Medulla oblongata (tissue), 1 donor: ENCODE measurements at regions not wholly inside any gene's neighbourhood (a gene's known extent, or its start where the extent isn't known, plus 50 kb on each side); places are given as distances from the start of the nearest gene placed in this dataset.
"Not testable (repeated sequence)": the region's sequence is repeated elsewhere in the genome, so short reads cannot be mapped to it uniquely, and the experiment has no call there.

Experiments
- DNase-seq: peaks from one replicate; pipeline ENCODE4 v3.0.0-alpha.2; 2015; ENCODE audit errors: extremely low spot score

DNA sequence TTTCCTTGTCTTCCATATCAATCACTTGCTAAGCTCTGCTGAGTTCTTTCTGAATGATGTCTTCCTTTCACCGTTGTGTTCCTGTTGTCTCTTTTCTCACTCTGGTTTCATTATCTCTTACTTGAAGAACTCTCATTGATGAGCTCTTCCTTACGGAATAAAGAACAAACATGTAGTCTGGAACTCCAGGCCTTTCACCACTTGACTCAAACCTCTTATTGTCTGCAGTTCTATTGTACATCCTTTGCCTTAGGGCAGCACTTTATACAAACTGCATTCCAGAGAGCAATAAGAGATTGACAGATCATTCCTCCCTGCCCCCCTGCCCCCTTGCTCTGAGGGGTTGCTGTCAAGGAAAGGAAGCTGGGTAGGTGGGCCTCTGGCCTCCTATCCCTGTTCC lies 517.4 kb downstream of the TMEM135 start:
- no peak for DNase-seq

GRCh38 chr11:87548797-87549196 lies 511.1 kb downstream of the TMEM135 start:
- no peak for DNase-seq

DNA sequence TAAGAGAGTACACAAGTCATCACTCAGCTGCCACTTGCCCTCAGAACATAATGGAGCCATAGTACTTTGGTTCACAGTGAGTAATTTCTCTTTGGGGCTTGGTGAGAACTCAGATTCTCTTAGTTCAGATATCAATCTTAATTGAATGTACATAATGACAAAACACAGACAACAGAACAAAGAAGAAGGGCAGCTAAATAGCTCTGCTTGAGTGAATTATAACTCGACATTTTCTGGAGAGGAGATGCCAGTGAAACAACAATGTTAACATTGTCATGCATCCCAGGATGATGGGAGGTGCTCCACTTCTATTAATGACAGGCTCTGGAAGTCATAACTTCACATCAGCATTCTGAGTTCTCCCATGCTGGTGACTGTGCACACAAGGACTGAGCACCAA lies 508.1 kb downstream of the TMEM135 start:
- no peak for DNase-seq

DNA sequence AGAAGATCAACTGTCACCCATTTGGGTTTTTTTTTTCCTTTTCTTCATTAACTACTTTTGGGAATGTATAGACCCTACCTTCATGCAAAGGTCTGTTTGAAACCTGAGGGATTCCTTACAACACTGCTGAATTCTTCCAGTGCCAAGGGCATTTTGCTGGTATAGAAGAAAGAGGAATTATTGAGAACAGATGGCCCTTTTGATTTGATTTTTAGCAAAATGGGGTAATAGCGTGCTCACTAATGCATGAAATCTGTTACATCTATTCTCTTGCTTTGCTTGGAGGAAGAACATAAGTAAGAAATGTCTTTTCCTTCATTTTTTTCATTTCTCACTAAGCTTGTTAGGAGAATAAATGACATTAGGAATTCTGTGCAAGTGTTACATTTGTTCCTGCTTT lies 501.9 kb downstream of the TMEM135 start:
- no peak for DNase-seq

GRCh38 chr11:87536565-87536964 lies 498.8 kb downstream of the TMEM135 start:
- DNase-seq, result no peak

DNA sequence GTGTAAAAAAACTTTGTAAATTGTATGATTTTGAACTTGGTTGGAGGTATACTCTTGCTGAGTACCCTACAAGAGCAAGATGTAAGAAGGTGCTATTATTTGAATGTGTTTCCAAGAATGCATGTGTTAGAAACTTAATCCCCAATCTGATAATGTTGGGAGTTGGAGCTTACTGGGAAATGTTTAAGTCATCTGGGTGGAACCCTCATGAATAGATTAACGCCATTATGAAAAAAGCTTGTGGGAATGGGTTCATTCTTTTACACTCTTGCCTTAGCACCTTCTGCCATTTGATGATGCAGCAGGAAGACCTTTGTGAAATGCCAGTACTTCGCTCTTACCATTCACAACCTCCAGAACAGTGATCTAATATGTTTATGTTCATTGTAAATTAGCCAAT lies 498.3 kb downstream of the TMEM135 start:
- DNase-seq, result no peak

DNA sequence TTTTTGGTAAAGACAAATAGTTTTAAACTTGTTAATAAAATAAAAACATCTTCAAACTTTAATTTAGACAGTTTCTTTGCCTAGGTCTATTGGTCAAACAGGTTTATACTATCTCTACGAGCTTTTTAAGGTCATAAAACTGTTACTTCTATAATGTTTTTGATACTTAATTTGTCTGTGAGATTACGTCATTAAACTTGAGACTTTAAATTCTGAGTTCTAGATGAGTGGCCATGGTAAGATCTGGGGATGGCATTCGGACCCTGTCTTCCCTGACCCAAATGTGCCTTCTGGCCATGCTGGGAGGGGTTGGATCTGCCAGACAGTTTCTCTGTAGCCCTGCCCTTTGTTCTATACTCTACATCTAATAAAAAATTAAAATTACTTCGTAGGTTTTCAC lies 497.8 kb downstream of the TMEM135 start:
- no peak for DNase-seq

DNA sequence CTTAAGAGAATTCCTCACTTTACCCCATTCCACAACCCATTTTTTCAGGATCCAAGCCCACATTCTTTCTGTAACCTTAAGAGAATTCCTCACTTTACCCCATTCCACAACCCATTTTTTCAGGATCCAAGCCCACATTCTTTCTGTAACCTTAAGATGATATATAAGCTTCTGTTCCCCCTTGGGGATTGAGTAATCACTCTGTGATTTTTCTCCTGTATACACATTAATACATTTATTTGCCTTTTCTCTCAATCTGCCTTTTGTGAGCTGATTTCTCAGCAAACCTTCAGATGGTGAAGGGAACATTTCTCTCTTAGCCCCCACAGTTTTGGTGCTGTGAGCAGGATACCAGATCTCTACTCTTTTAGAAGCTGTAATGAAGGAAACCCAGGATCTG lies 494.1 kb downstream of the TMEM135 start:
- not testable (repeated sequence) for DNase-seq

DNA sequence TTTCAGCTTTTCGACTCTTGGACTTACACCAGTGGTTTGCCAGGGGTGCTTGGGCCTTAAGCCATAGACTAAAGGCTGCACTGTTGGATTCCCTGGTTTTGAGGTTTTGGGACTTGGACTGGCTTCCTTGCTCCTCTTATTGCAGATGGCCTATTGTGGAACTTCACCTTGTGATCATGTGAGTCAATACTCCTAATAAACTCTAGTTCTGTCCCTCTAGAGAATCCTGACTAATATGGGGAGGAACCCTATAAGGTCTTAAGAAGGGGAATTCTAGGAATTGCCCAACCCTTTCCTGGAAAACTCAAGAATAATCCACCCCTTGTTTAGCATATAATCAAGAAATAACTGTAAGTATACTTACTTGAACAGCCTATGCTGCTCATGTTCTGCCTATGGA lies 491.8 kb downstream of the TMEM135 start:
- DNase-seq, result no peak

- no peak for DNase-seq
Observed at GRCh38 chr11:87528752-87529151, 491.0 kb downstream of the TMEM135 start.

- DNase-seq, result no peak
Observed at GRCh38 chr11:87523276-87523675, 485.5 kb downstream of the TMEM135 start.

- DNase-seq, result no peak
Observed at GRCh38 chr11:87518266-87518665, 480.5 kb downstream of the TMEM135 start.

GRCh38 chr11:87517351-87517750 lies 479.6 kb downstream of the TMEM135 start:
- DNase-seq, result no peak

GRCh38 chr11:87507722-87508121 lies 470.0 kb downstream of the TMEM135 start:
- not testable (repeated sequence) for DNase-seq

DNA sequence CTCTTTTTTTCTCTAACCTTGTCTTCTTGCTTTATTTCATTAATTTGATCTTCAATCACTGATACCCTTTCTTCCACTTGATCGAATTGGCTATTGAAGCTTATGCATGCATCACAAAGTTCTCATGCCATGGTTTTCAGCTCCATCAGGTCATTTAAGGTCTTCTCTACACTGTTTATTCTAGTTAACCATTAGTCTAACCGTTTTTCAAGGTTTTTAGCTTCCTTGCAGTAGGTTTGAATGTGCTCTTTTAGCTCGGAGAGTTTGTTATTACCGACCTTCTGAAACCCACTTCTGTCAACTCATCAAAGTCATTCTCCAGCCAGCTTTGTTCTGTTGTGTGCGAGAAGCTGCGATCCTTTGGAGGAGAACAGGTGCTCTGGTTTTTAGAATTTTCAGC lies 469.2 kb downstream of the TMEM135 start:
- not testable (repeated sequence) for DNase-seq

DNA sequence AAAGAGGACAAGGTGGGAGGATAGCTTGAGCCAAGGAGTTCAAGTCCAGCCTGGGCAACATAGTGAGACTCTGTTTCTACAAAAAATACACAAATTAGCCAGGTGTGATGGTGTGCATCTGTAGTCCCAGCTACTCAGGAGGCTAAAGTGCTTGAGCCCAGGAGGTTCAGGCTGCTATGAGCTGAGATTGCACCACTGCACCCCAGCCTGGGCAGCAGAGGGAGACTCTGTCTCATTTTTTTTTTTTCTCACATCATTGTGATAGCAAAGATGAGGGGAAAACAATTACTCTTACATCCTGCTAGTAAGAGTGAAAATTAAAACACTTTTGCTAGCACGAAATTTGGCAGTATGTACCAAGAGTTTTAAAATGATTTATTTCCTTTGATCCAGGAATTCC lies 463.7 kb downstream of the TMEM135 start:
- DNase-seq, result no peak

DNA sequence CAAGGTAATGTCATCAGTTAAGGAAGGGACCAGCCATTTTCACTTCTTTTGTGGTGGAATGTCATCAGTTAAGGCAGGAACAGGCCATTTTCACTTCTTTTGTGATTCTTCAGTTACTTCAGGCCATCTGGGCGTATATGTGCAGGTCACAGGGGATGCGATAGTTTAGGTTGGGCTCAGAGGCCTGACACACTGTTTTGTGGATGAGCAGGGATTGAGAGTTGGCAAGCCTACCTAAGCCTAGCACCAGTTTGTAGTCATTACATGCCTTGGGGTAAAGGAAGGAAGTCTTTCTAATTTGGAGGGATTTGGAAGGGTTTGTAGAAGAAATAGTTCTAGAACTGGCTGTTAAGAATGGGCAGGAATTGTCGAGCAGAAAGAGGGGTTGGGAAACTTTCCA lies 457.2 kb downstream of the TMEM135 start:
- DNase-seq, result not testable (repeated sequence)

- DNase-seq, result not testable (repeated sequence)
Observed at GRCh38 chr11:87494026-87494425, 456.3 kb downstream of the TMEM135 start.

GRCh38 chr11:87493516-87493915 lies 455.8 kb downstream of the TMEM135 start:
- DNase-seq, result no peak

GRCh38 chr11:87491381-87491780 lies 453.6 kb downstream of the TMEM135 start:
- no peak for DNase-seq

DNA sequence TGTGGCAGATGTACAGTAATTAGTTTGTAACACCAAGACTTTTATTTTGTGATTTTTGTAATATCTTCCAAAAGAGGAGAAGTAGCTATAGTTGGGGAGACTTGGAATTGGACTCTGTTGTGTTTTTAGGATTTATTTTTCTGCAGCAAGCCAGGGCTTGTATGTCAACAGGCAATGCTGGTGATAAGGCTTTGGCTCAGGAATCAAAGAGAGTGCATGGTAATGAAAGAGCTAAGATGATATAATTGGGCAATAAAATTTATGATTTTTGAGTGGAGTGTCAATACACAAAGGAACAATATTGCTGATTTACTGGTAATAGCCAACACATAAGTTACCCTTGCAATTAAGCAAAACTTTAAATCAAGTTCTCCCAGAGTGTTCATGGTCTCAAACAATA lies 452.9 kb downstream of the TMEM135 start:
- no peak for DNase-seq

DNA sequence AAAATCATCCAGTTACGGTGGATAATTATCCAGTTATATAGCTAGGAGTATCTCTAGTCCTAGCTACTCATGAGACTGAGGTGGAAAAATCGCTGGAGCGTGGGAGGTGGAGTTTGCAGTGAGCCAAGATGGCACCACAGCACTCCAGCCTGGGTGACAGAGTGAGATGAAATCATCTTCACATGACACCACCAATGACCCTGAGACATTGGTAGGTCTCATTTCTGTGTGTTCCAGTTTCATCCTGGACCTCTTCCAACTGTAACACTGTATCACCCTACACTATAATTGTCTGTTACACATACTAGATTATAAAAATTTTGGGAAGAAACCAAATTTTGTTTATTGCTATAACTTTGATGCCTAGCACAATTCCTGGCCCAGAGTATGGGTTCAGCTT lies 446.8 kb downstream of the TMEM135 start:
- no peak for DNase-seq

GRCh38 chr11:87477321-87477720 lies 439.6 kb downstream of the TMEM135 start:
- DNase-seq, result no peak

- DNase-seq, result no peak
Observed at GRCh38 chr11:87473174-87473573, 435.4 kb downstream of the TMEM135 start.

- DNase-seq, result no peak
Observed at GRCh38 chr11:87466223-87466622, 428.5 kb downstream of the TMEM135 start.
